K562 (cell line): ENCODE measurements at regions not wholly inside any gene's neighbourhood (a gene's known extent, or its start where the extent isn't known, plus 50 kb on each side); places are given as distances from the start of the nearest gene placed in this dataset.

Experiments used
- ATAC-seq: fragments of 200-7000 bp; cut with Tn5 transposase; 3 replicates; pipeline ENCODE4 v1.9.1; 2020; ENCODE audit warnings: moderate library complexity
- BruUV-seq: library from RNA; stranded (reverse); fragments of 400-500 nt; replicated peaks from 2 replicates; lab custom pipeline; 2021; lab: Mats Ljungman, UMichigan
- CTCF ChIA-PET: fragments of 300-600 bp; formaldehyde crosslinking; extraction: SDS; loops from one replicate; lab custom pipeline; 2021; ENCODE audit warnings: low intra/inter-chr PET ratio; lab: Yijun Ruan, JAX
- POLR2A ChIA-PET: fragments of 300-600, 350-650 bp; sonication (Branson Sonifier 250); formaldehyde crosslinking; extraction: SDS; loops from one replicate; lab custom pipeline; 2021; ENCODE audit warnings: antibody characterized with exemption, inconsistent platforms; lab: Yijun Ruan, JAX
- DNase-seq, 4 experiments: peaks; one replicate each; pipeline versions ENCODE4 v3.0.0 to v3.0.0-alpha.2; 2011 to 2018; ENCODE audit warnings: low spot score in 3 of 4, mixed read lengths in 3 of 4; ENCODE audit errors: extremely low read depth in 1 of 4
- FAIRE-seq: peaks from 2 replicates; lab custom pipeline; 2011; peaks lifted over from hg19 to GRCh38; lab: Jason Lieb, UNC
- H2AFZ ChIP-seq: 2 replicates; pipeline ENCODE4 v1.6.0; 2011; ENCODE audit warnings: low read depth, low read length, control low read depth, inconsistent platforms
- H3K27ac ChIP-seq: fragments of 200-600 bp; 3 replicates; pipeline ENCODE4 v1.8.0; 2011; ENCODE audit warnings: low read depth, mild to moderate bottlenecking, control low read depth, inconsistent platforms, low read length, moderate library complexity, mixed read lengths; ENCODE audit errors: extremely low read depth
- H3K27me3 ChIP-seq, 2 experiments: fragments of 300-600 bp in 1 of 2; 2 replicates in 1 of 2; 3 replicates in 1 of 2; pipeline versions ENCODE4 v1.6.0 to v1.8.0; 2011; ENCODE audit warnings: inconsistent platforms in 2 of 2, low read length in 2 of 2, mild to moderate bottlenecking in 1 of 2, mixed read lengths in 1 of 2, moderate library complexity in 1 of 2; ENCODE audit not compliant: control insufficient read depth in 2 of 2, insufficient read depth in 2 of 2
- H3K36me3 ChIP-seq: fragments of 300-600 bp; 3 replicates; pipeline ENCODE4 v1.8.0; 2011; ENCODE audit warnings: mild to moderate bottlenecking, low read length, inconsistent platforms; ENCODE audit not compliant: control insufficient read depth, insufficient read depth
- H3K4me1 ChIP-seq, 2 experiments: fragments of 200-600 bp in 1 of 2; replicated peaks in 1 of 2; 2 replicates in 1 of 2; 3 replicates in 1 of 2; pipeline versions ENCODE4 v1.5.1 to v1.8.0; 2011; ENCODE audit warnings: inconsistent platforms in 2 of 2, low read length in 2 of 2, mild to moderate bottlenecking in 1 of 2, mixed read lengths in 1 of 2, moderate library complexity in 1 of 2; ENCODE audit not compliant: control insufficient read depth in 2 of 2, insufficient read depth in 2 of 2
- H3K4me2 ChIP-seq: 2 replicates; pipeline ENCODE4 v1.6.1; 2011; ENCODE audit warnings: low read length, control low read depth, inconsistent platforms, mixed read lengths; ENCODE audit not compliant: insufficient read depth
- H3K4me3 ChIP-seq: fragments of 200-600 bp; sonication (generic), shearing (Covaris generic); 2 replicates; pipeline ENCODE4 v1.5.1; 2016; ENCODE audit warnings: control low read depth, inconsistent platforms
- H3K79me2 ChIP-seq: fragments of 200-600 bp; 3 replicates; pipeline ENCODE4 v1.8.0; 2011; ENCODE audit warnings: low read length, inconsistent platforms; ENCODE audit not compliant: control insufficient read depth, insufficient read depth
- H3K9ac ChIP-seq, 2 experiments: 2 replicates each; pipeline versions ENCODE4 v1.6.0 to v1.6.1; 2011; ENCODE audit warnings: low read depth in 2 of 2, low read length in 2 of 2, control low read depth in 1 of 2, inconsistent platforms in 1 of 2, mild to moderate bottlenecking in 1 of 2, mixed read lengths in 1 of 2; ENCODE audit not compliant: insufficient read depth in 1 of 2
- H3K9me1 ChIP-seq: one replicate; pipeline ENCODE4 v1.6.0; 2011; ENCODE audit warnings: inconsistent platforms, mild to moderate bottlenecking, low read length, moderate library complexity; ENCODE audit not compliant: control insufficient read depth, insufficient read depth
- H3K9me3 ChIP-seq: replicated peaks from 2 replicates; pipeline ENCODE4 v1.5.1; 2011; ENCODE audit warnings: low read depth, low read length, inconsistent platforms; ENCODE audit not compliant: control insufficient read depth, insufficient read depth
- H4K20me1 ChIP-seq: replicated peaks from 2 replicates; pipeline ENCODE4 v1.6.1; 2011; ENCODE audit warnings: low read length, inconsistent platforms, mixed read lengths; ENCODE audit not compliant: control insufficient read depth, insufficient read depth
- BCL6 ChIP-seq: fragments of 250-450 bp; sonication (Bioruptor Pico); IDR thresholded peaks from 2 replicates; pipeline ENCODE4 v1.4.0; 2020
- BRF1 ChIP-seq: IDR thresholded peaks from 3 replicates; pipeline ENCODE4 v1.6.1; 2011; ENCODE audit warnings: borderline replicate concordance, mild to moderate bottlenecking; ENCODE audit not compliant: insufficient read length; ENCODE audit errors: extremely low read depth
- GATAD2B ChIP-seq: fragments of 450-650 bp; IDR thresholded peaks from 2 replicates; pipeline ENCODE4 v1.6.1; 2017; ENCODE audit warnings: mild to moderate bottlenecking, borderline replicate concordance
- MECOM ChIP-seq: fragments of 250-450 bp; sonication (Bioruptor Pico); IDR thresholded peaks from 2 replicates; pipeline ENCODE4 v1.8.0; 2022; ENCODE audit warnings: inconsistent platforms
- NEUROD1 ChIP-seq: fragments of 150-350 bp; IDR thresholded peaks from 2 replicates; pipeline ENCODE4 v1.6.1; 2014; ENCODE audit warnings: borderline replicate concordance, low read length, low read depth; ENCODE audit not compliant: partially characterized antibody
- STAT5B ChIP-seq: fragments of 250-450 bp; sonication (Bioruptor Pico); IDR thresholded peaks from 2 replicates; pipeline ENCODE4 v1.8.0; 2021; ENCODE audit warnings: mild to moderate bottlenecking, inconsistent platforms
- ZNF274 ChIP-seq: IDR thresholded peaks from 2 replicates; pipeline ENCODE4 v1.6.1; 2011; ENCODE audit warnings: low read depth, mild to moderate bottlenecking, low read length, moderate library complexity, borderline replicate concordance
- ZZZ3 ChIP-seq: fragments of 450-650 bp; IDR thresholded peaks from 2 replicates; pipeline ENCODE4 v1.6.1; 2016; ENCODE audit warnings: antibody characterized with exemption, mild to moderate bottlenecking, moderate library complexity
- WGBS: fragments of 100-300 bp; shearing (Covaris generic); methylation state at CpG from one replicate; pipeline ENCODE4 v1.1.6; 2016; ENCODE audit warnings: low coverage, mixed read lengths; ENCODE audit not compliant: insufficient coverage; ENCODE audit errors: missing lambda C conversion rate; 5-methylcytosine and 5-hydroxymethylcytosine counted together
- in situ Hi-C: fragments of 300-500 bp; cut with MboI; formaldehyde crosslinking; loops from 4 replicates; pipeline ENCODE4 v1.15.0; 2018; ENCODE audit warnings: inconsistent platforms, mixed read lengths
- intact Hi-C: fragments of 100-400 bp; cut with micrococcal nuclease; formaldehyde crosslinking; loops from 2 replicates; pipeline ENCODE4 v1.14.2; 2022
- TF ChIP-seq, protein P1 (sequence below): fragments of 450-650 bp; formaldehyde crosslinking; IDR thresholded peaks from 2 replicates; pipeline ENCODE4 v1.4.0; 2020; ENCODE audit warnings: mild to moderate bottlenecking, moderate library complexity

DNA sequence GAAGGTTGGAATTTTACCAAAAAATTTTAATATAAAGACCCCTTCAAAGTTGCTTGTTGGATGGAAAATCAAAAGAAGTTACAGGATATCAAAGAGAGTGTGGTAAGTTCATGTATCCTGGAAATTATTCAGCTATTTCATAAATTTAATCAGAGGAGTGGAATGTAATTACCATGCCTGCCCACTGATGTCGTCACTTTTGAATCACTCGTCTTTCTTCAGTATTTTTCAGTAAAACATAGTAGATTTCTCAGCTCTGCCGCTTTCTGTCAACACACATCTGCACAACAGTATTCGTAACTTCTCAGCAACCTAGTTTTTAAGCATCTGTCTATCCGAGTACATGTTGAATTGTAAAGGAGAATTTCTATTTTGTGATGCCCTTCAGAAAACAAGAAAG, 2163.0 kb upstream of the AGA start:
- BruUV-seq: no TSS peak
- DNase-seq (no peak), ATAC-seq (no peak), FAIRE-seq (no peak)
- no peak for TF ChIP-seq GATAD2B
- no peak for TF ChIP-seq BCL6
- TF ChIP-seq STAT5B (CRISPR knock-in tag): no peak
- TF ChIP-seq ZZZ3: no peak
- no peak for TF ChIP-seq ZNF274
- TF ChIP-seq, protein P1, sequence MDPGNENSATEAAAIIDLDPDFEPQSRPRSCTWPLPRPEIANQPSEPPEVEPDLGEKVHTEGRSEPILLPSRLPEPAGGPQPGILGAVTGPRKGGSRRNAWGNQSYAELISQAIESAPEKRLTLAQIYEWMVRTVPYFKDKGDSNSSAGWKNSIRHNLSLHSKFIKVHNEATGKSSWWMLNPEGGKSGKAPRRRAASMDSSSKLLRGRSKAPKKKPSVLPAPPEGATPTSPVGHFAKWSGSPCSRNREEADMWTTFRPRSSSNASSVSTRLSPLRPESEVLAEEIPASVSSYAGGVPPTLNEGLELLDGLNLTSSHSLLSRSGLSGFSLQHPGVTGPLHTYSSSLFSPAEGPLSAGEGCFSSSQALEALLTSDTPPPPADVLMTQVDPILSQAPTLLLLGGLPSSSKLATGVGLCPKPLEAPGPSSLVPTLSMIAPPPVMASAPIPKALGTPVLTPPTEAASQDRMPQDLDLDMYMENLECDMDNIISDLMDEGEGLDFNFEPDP (CRISPR knock-in tag): no peak
- no peak for TF ChIP-seq BRF1
- no peak for TF ChIP-seq NEUROD1
- no peak for TF ChIP-seq MECOM (CRISPR knock-in tag)
- Histone ChIP-seq H4K20me1 (no peaks in the 10 kb centered on the region), H3K9me3 (no peaks in the 10 kb centered on the region), H3K79me2 (no peaks in the 10 kb centered on the region), H3K4me3 (no peak overlapping the region), H3K4me2 (no peak overlapping the region), H2AFZ (no peak overlapping the region), H3K36me3 (no peaks in the 10 kb centered on the region), H3K4me1 (no peaks in the 10 kb centered on the region), H3K9ac (no peak overlapping the region), H3K9me1 (no peaks in the 10 kb centered on the region), H3K27me3 (no peaks in the 10 kb centered on the region), H3K27ac (no peak overlapping the region)
- in situ Hi-C loops (no loop called here), intact Hi-C loops (no loop called here)
- ChIA-PET POLR2A (no interaction called here), CTCF (no interaction called here)
- WGBS: 3% methylated on average over 5 of the region's 5 CpGs
